ENCODE measurements at regions not wholly inside any gene's neighbourhood (a gene's known extent, or its start where the extent isn't known, plus 50 kb on each side); places are given as distances from the start of the nearest gene placed in this dataset.

GRCh38 chr6:135789375-135790050, 62.0 kb upstream of the PDE7B start:
- Histone ChIP-seq H3K27me3 (ENCODE audit: insufficient read depth, low read length) (no peaks in the 10 kb centered on the region), H3K36me3 (ENCODE audit: insufficient read depth, low read depth, low read length) (no peaks in the 10 kb centered on the region), H3K4me1 (ENCODE audit: insufficient read depth, low read length) (no peaks in the 10 kb centered on the region), H3K4me3 (ENCODE audit: low read length) (no peak overlapping the region), H3K9me3 (ENCODE audit: insufficient read depth, low read depth, low read length) (no peaks in the 10 kb centered on the region), H3K9ac (ENCODE audit: low read depth, low read length) (no peak overlapping the region), H3K27ac (ENCODE audit: low read length) (no peak overlapping the region)

- no peaks in the 10 kb centered on the region for H3K27me3 ChIP-seq (ENCODE audit: insufficient read depth, low read length)
- H3K9me3 ChIP-seq (ENCODE audit: insufficient read depth, low read depth, low read length), result no peaks in the 10 kb centered on the region
- no peaks in the 10 kb centered on the region for H3K4me1 ChIP-seq (ENCODE audit: insufficient read depth, low read length)
These were observed 60.1 kb upstream of the PDE7B start for GRCh38 chr6:135791441-135791840.

GRCh38 chr6:135796643-135797305, 54.7 kb upstream of the PDE7B start:
- no peak overlapping the region for H3K9ac ChIP-seq (ENCODE audit: low read depth, low read length)
- H3K9me3 ChIP-seq (ENCODE audit: insufficient read depth, low read depth, low read length), result no peaks in the 10 kb centered on the region
- no peak overlapping the region for H3K4me3 ChIP-seq (ENCODE audit: low read length)
- H3K27ac ChIP-seq (ENCODE audit: low read length), result no peak overlapping the region
- no peaks in the 10 kb centered on the region for H3K27me3 ChIP-seq (ENCODE audit: insufficient read depth, low read length)
- H3K4me1 ChIP-seq (ENCODE audit: insufficient read depth, low read length), result peaks cover 11% of the 10 kb centered on the region
- no peaks in the 10 kb centered on the region for H3K36me3 ChIP-seq (ENCODE audit: insufficient read depth, low read depth, low read length)

More at GRCh38 chr6:135791441-135791840, 60.1 kb upstream of the PDE7B start:
- no peak overlapping the region for H3K27ac ChIP-seq (ENCODE audit: low read length)
- no peak overlapping the region for H3K9ac ChIP-seq (ENCODE audit: low read depth, low read length)
- H3K36me3 ChIP-seq (ENCODE audit: insufficient read depth, low read depth, low read length), result no peaks in the 10 kb centered on the region
- H3K4me3 ChIP-seq (ENCODE audit: low read length), result no peak overlapping the region

GRCh38 chr6:135797361-135797760, 54.1 kb upstream of the PDE7B start:
- Histone ChIP-seq H3K4me3 (ENCODE audit: low read length) (no peak overlapping the region), H3K36me3 (ENCODE audit: insufficient read depth, low read depth, low read length) (no peaks in the 10 kb centered on the region), H3K9me3 (ENCODE audit: insufficient read depth, low read depth, low read length) (no peaks in the 10 kb centered on the region), H3K9ac (ENCODE audit: low read depth, low read length) (no peak overlapping the region), H3K27me3 (ENCODE audit: insufficient read depth, low read length) (no peaks in the 10 kb centered on the region), H3K27ac (ENCODE audit: low read length) (no peak overlapping the region), H3K4me1 (ENCODE audit: insufficient read depth, low read length) (peaks cover 11% of the 10 kb centered on the region)

GRCh38 chr6:135798751-135799515, 52.6 kb upstream of the PDE7B start:
- Histone ChIP-seq H3K36me3 (ENCODE audit: insufficient read depth, low read depth, low read length) (no peaks in the 10 kb centered on the region), H3K27me3 (ENCODE audit: insufficient read depth, low read length) (no peaks in the 10 kb centered on the region), H3K9ac (ENCODE audit: low read depth, low read length) (no peak overlapping the region), H3K9me3 (ENCODE audit: insufficient read depth, low read depth, low read length) (no peaks in the 10 kb centered on the region), H3K4me1 (ENCODE audit: insufficient read depth, low read length) (peaks cover 11% of the 10 kb centered on the region), H3K4me3 (ENCODE audit: low read length) (no peak overlapping the region), H3K27ac (ENCODE audit: low read length) (no peak overlapping the region)

All from iPS-20b (cell line).